ENCODE measurements at regions not wholly inside any gene's neighbourhood (a gene's known extent, or its start where the extent isn't known, plus 50 kb on each side); places are given as distances from the start of the nearest gene placed in this dataset.

DNA sequence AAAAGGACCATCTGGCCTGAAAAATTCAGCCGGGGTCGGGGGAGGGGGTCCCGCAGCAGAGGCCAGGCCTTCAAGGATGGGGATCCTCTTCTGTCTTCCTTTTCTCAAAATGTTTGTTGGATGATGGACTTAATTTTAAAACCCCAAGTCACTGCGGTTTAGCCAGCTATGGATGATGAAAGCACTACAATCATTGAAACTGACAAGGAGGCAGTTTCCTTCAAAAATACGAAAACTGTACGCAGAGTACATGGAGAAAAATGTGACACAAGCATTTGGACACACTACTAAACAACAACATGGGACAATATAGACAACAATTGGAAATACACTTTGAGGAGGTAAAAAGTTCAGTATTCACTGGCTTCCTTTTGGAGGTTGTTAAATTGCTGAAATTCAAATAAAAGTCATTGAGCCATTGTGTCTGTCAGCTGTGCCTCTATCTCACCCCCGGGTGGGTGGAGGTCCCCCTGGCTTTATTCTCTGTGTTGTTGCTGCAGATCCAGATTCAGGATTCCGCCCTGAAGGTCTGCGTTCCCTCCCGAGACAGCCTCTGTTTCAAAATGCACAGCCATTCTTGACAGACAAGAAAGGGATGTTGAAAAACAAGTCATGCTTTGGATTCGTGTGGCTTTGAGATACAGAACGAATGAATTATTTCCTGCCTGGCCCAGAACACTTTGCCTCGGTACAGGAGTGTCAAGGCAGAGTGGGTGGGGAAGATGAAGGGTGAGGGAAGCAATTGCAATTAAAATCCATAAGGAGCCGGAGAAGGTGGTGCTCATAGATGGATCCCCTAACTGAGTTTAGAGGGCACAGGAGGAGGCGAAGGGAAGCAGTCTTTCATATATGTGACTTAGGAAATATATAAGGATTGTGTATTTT lies 118.2 kb downstream of the TTLL2 start:
- TF ChIP-seq, protein P1, sequence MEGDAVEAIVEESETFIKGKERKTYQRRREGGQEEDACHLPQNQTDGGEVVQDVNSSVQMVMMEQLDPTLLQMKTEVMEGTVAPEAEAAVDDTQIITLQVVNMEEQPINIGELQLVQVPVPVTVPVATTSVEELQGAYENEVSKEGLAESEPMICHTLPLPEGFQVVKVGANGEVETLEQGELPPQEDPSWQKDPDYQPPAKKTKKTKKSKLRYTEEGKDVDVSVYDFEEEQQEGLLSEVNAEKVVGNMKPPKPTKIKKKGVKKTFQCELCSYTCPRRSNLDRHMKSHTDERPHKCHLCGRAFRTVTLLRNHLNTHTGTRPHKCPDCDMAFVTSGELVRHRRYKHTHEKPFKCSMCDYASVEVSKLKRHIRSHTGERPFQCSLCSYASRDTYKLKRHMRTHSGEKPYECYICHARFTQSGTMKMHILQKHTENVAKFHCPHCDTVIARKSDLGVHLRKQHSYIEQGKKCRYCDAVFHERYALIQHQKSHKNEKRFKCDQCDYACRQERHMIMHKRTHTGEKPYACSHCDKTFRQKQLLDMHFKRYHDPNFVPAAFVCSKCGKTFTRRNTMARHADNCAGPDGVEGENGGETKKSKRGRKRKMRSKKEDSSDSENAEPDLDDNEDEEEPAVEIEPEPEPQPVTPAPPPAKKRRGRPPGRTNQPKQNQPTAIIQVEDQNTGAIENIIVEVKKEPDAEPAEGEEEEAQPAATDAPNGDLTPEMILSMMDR (IDR thresholded peaks at IDR 0.05 in 4 of 5, conservative IDR thresholded peaks at IDR 0.05 in 1 of 5) = no peak
- no peak for TF ChIP-seq POLR2A (IDR thresholded peaks at IDR 0.05)
